ENCODE measurements at regions not wholly inside any gene's neighbourhood (a gene's known extent, or its start where the extent isn't known, plus 50 kb on each side); places are given as distances from the start of the nearest gene placed in this dataset.
"Not testable (repeated sequence)": the region's sequence is repeated elsewhere in the genome, so short reads cannot be mapped to it uniquely, and the experiment has no call there.

- no peak for DNase-seq
Measured at GRCh38 chrY:7390056-7390455, 478.5 kb upstream of the AMELY start.

GRCh38 chrY:7382988-7383387 lies 471.4 kb upstream of the AMELY start:
- DNase-seq: peak; percentile 54

GRCh38 chrY:7377091-7377490 lies 465.5 kb upstream of the AMELY start:
- DNase-seq: peak; percentile 47

GRCh38 chrY:7374485-7374884 lies 462.9 kb upstream of the AMELY start:
- DNase-seq: peak; percentile 66

GRCh38 chrY:7371953-7372352 lies 460.4 kb upstream of the AMELY start:
- DNase-seq: not testable (repeated sequence)

GRCh38 chrY:7371026-7371425 lies 459.5 kb upstream of the AMELY start:
- DNase-seq: not testable (repeated sequence)

GRCh38 chrY:7359520-7359919 lies 448.0 kb upstream of the AMELY start:
- no peak for DNase-seq

- DNase-seq: no peak
Measured at GRCh38 chrY:7358103-7358752, 446.7 kb upstream of the AMELY start.

GRCh38 chrY:7355891-7356290 lies 444.3 kb upstream of the AMELY start:
- not testable (repeated sequence) for DNase-seq

- peak; percentile 19 for DNase-seq
Measured at GRCh38 chrY:7344661-7345060, 433.1 kb upstream of the AMELY start.

GRCh38 chrY:7343261-7343660 lies 431.7 kb upstream of the AMELY start:
- no peak for DNase-seq

- DNase-seq: peak; percentile 14
Measured at GRCh38 chrY:7342732-7343131, 431.2 kb upstream of the AMELY start.

GRCh38 chrY:7339391-7340087 lies 428.0 kb upstream of the AMELY start:
- DNase-seq: no peak

- no peak for DNase-seq
Measured at GRCh38 chrY:7336023-7336873, 424.7 kb upstream of the AMELY start.

- no peak for DNase-seq
Measured at GRCh38 chrY:7334449-7334848, 422.9 kb upstream of the AMELY start.

GRCh38 chrY:7326296-7327246 lies 415.0 kb upstream of the AMELY start:
- DNase-seq: no peak

GRCh38 chrY:7325531-7325930 lies 414.0 kb upstream of the AMELY start:
- no peak for DNase-seq

GRCh38 chrY:7320751-7321150 lies 409.2 kb upstream of the AMELY start:
- DNase-seq: no peak

- not testable (repeated sequence) for DNase-seq
Measured at GRCh38 chrY:7320171-7320570, 408.6 kb upstream of the AMELY start.

GRCh38 chrY:7318122-7318521 lies 406.6 kb upstream of the AMELY start:
- DNase-seq: no peak

GRCh38 chrY:7317571-7317970 lies 406.0 kb upstream of the AMELY start:
- no peak for DNase-seq

GRCh38 chrY:7310482-7311269 lies 399.1 kb upstream of the AMELY start:
- DNase-seq: peak; percentile 2

All from HCEC 1CT (cell line).